ENCODE measurements at regions not wholly inside any gene's neighbourhood (a gene's known extent, or its start where the extent isn't known, plus 50 kb on each side); places are given as distances from the start of the nearest gene placed in this dataset.
A peak's percentile ranks its signal among the peaks of the same experiment; 100 is the strongest.

DNA sequence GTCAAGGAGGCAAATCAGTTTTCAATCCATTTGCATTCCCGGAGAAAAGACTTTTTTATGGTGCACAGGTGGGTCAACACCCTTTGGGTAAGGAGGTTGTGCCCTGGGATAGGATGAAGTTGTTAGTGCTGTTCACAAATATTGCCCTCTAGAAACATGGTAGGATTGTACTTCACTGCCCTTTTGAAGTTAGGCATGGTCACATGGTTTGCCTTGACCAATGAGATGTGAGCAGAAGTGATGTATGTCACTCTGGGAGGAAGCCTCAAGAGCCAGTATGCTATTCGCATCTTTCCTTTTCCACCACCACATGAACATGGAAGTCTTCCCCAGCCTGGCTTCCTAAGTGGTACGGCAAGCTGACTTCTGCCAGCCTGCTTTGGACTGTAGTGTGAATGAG, 182.7 kb downstream of the TMX1 start:
- Histone ChIP-seq H3K9me3 (replicated peaks) (peaks cover 25% of the 10 kb centered on the region), H3K4me3 (no peak overlapping the region), H3K36me3 (peaks cover 10% of the 10 kb centered on the region), H3K27ac (replicated peaks) (peak overlapping the region; percentile 88), H3K27me3 (ENCODE audit: low read depth) (no peaks in the 10 kb centered on the region), H3K4me1 (peaks cover 21% of the 10 kb centered on the region)
- TF ChIP-seq, protein P1, sequence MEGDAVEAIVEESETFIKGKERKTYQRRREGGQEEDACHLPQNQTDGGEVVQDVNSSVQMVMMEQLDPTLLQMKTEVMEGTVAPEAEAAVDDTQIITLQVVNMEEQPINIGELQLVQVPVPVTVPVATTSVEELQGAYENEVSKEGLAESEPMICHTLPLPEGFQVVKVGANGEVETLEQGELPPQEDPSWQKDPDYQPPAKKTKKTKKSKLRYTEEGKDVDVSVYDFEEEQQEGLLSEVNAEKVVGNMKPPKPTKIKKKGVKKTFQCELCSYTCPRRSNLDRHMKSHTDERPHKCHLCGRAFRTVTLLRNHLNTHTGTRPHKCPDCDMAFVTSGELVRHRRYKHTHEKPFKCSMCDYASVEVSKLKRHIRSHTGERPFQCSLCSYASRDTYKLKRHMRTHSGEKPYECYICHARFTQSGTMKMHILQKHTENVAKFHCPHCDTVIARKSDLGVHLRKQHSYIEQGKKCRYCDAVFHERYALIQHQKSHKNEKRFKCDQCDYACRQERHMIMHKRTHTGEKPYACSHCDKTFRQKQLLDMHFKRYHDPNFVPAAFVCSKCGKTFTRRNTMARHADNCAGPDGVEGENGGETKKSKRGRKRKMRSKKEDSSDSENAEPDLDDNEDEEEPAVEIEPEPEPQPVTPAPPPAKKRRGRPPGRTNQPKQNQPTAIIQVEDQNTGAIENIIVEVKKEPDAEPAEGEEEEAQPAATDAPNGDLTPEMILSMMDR (IDR thresholded peaks at IDR 0.05; ENCODE audit: borderline replicate concordance) = no peak
- intact Hi-C loops (cut with micrococcal nuclease) = no loop called here
- DNase-seq = no peak

- intact Hi-C loops (cut with micrococcal nuclease) = no loop called here
- Histone ChIP-seq H3K27me3 (ENCODE audit: low read depth) (no peaks in the 10 kb centered on the region), H3K4me1 (peaks cover 21% of the 10 kb centered on the region), H3K9me3 (replicated peaks) (peaks cover 14% of the 10 kb centered on the region), H3K27ac (replicated peaks) (peak overlapping the region; percentile 88), H3K4me3 (no peak overlapping the region), H3K36me3 (peaks cover 5% of the 10 kb centered on the region)
- DNase-seq = no peak
- TF ChIP-seq, protein P1 (IDR thresholded peaks at IDR 0.05; ENCODE audit: borderline replicate concordance) = no peak
These were observed 184.0 kb downstream of the TMX1 start for GRCh38 chr14:51424041-51424440.

- TF ChIP-seq, protein P1 (IDR thresholded peaks at IDR 0.05; ENCODE audit: borderline replicate concordance) = no peak
These were observed 184.7 kb downstream of the TMX1 start for GRCh38 chr14:51424561-51425251.

DNA sequence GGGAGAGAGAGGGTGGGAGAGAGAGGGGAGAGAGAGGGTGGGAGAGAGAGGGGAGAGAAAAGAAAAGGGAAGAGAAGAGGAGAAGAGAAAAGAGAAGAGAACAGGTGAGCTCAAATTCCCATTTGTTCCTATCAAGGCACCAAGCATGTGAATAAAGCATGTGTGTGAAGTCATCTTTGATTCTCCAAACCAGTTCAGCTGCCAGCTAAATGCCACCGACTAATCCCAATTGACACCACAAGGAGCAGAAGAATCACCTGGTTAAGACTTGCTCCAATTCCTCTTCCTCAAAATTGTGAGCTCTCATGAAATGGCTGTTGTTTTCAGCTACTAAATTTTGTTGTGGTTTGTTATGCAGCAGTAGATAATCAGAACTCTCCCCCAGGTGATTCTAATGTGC, 188.9 kb downstream of the TMX1 start:
- Histone ChIP-seq H3K27ac (replicated peaks) (no peak overlapping the region), H3K9me3 (replicated peaks) (no peaks in the 10 kb centered on the region), H3K4me1 (peaks cover 55% of the 10 kb centered on the region), H3K36me3 (no peaks in the 10 kb centered on the region), H3K27me3 (ENCODE audit: low read depth) (no peaks in the 10 kb centered on the region), H3K4me3 (no peak overlapping the region)
- intact Hi-C loops (cut with micrococcal nuclease) = no loop called here
- DNase-seq = no peak
- TF ChIP-seq, protein P1 (IDR thresholded peaks at IDR 0.05; ENCODE audit: borderline replicate concordance) = no peak

More at GRCh38 chr14:51424561-51425251, 184.7 kb downstream of the TMX1 start:
- no peaks in the 10 kb centered on the region for H3K27me3 ChIP-seq (ENCODE audit: low read depth)
- peaks cover 7% of the 10 kb centered on the region for H3K9me3 ChIP-seq (replicated peaks)
- intact Hi-C loops (cut with micrococcal nuclease) = no loop called here
- peak; percentile 48 for DNase-seq
- H3K4me1 ChIP-seq = peaks cover 24% of the 10 kb centered on the region
- peak overlapping the region; percentile 88 for H3K27ac ChIP-seq (replicated peaks)
- H3K4me3 ChIP-seq = no peak overlapping the region
- no peaks in the 10 kb centered on the region for H3K36me3 ChIP-seq

DNA sequence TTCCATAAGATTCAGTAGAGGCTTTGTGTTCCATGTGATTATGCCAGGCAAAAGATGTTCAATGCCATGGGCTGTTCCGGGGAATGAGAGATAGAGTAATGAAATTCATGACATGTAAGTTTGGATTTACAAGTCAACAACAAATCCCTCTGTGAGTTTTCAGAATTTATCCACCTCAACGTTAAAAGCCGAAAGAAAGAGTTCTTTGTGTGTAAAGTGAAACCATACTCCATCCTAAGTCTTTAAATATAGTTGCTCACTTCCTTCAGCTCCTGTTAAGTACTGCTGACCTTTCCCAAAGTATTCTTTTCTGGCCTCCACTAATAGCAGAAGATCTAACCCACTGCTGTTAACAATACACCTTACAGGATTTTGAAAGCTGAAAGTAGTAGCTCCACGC, 190.0 kb downstream of the TMX1 start:
- peak overlapping the region; percentile 12 for H3K4me3 ChIP-seq
- H3K36me3 ChIP-seq = no peaks in the 10 kb centered on the region
- peak overlapping the region; percentile 74 for H3K27ac ChIP-seq (replicated peaks)
- H3K4me1 ChIP-seq = peaks cover 44% of the 10 kb centered on the region
- no peaks in the 10 kb centered on the region for H3K9me3 ChIP-seq (replicated peaks)
- TF ChIP-seq, protein P1 (IDR thresholded peaks at IDR 0.05; ENCODE audit: borderline replicate concordance) = no peak
- intact Hi-C loops (cut with micrococcal nuclease) = no loop called here
- DNase-seq = no peak
- H3K27me3 ChIP-seq (ENCODE audit: low read depth) = no peaks in the 10 kb centered on the region

Measured in left ventricle myocardium inferior (tissue), 1 donor.